K562 (cell line): ENCODE measurements at regions not wholly inside any gene's neighbourhood (a gene's known extent, or its start where the extent isn't known, plus 50 kb on each side); places are given as distances from the start of the nearest gene placed in this dataset.

ENCODE experiments used
- ATAC-seq: fragments of 200-7000 bp; cut with Tn5 transposase; 3 replicates; pipeline ENCODE4 v1.9.1; 2020; ENCODE audit warnings: moderate library complexity
- BruUV-seq: library from RNA; stranded (reverse); fragments of 400-500 nt; replicated peaks from 2 replicates; lab custom pipeline; 2021; lab: Mats Ljungman, UMichigan
- CTCF ChIA-PET: fragments of 300-600 bp; formaldehyde crosslinking; extraction: SDS; loops from one replicate; lab custom pipeline; 2021; ENCODE audit warnings: low intra/inter-chr PET ratio; lab: Yijun Ruan, JAX
- POLR2A ChIA-PET: fragments of 300-600, 350-650 bp; sonication (Branson Sonifier 250); formaldehyde crosslinking; extraction: SDS; loops from one replicate; lab custom pipeline; 2021; ENCODE audit warnings: antibody characterized with exemption, inconsistent platforms; lab: Yijun Ruan, JAX
- DNase-seq, 4 experiments: peaks; one replicate each; pipeline versions ENCODE4 v3.0.0 to v3.0.0-alpha.2; 2011 to 2018; ENCODE audit warnings: low spot score in 3 of 4, mixed read lengths in 3 of 4; ENCODE audit errors: extremely low read depth in 1 of 4
- FAIRE-seq: peaks from 2 replicates; lab custom pipeline; 2011; peaks lifted over from hg19 to GRCh38; lab: Jason Lieb, UNC
- H2AFZ ChIP-seq: 2 replicates; pipeline ENCODE4 v1.6.0; 2011; ENCODE audit warnings: low read depth, low read length, control low read depth, inconsistent platforms
- H3K27ac ChIP-seq: fragments of 200-600 bp; 3 replicates; pipeline ENCODE4 v1.8.0; 2011; ENCODE audit warnings: low read depth, mild to moderate bottlenecking, control low read depth, inconsistent platforms, low read length, moderate library complexity, mixed read lengths; ENCODE audit errors: extremely low read depth
- H3K27me3 ChIP-seq, 2 experiments: fragments of 300-600 bp in 1 of 2; 2 replicates in 1 of 2; 3 replicates in 1 of 2; pipeline versions ENCODE4 v1.6.0 to v1.8.0; 2011; ENCODE audit warnings: inconsistent platforms in 2 of 2, low read length in 2 of 2, mild to moderate bottlenecking in 1 of 2, mixed read lengths in 1 of 2, moderate library complexity in 1 of 2; ENCODE audit not compliant: control insufficient read depth in 2 of 2, insufficient read depth in 2 of 2
- H3K36me3 ChIP-seq: fragments of 300-600 bp; 3 replicates; pipeline ENCODE4 v1.8.0; 2011; ENCODE audit warnings: mild to moderate bottlenecking, low read length, inconsistent platforms; ENCODE audit not compliant: control insufficient read depth, insufficient read depth
- H3K4me1 ChIP-seq, 2 experiments: fragments of 200-600 bp in 1 of 2; replicated peaks in 1 of 2; 2 replicates in 1 of 2; 3 replicates in 1 of 2; pipeline versions ENCODE4 v1.5.1 to v1.8.0; 2011; ENCODE audit warnings: inconsistent platforms in 2 of 2, low read length in 2 of 2, mild to moderate bottlenecking in 1 of 2, mixed read lengths in 1 of 2, moderate library complexity in 1 of 2; ENCODE audit not compliant: control insufficient read depth in 2 of 2, insufficient read depth in 2 of 2
- H3K4me2 ChIP-seq: 2 replicates; pipeline ENCODE4 v1.6.1; 2011; ENCODE audit warnings: low read length, control low read depth, inconsistent platforms, mixed read lengths; ENCODE audit not compliant: insufficient read depth
- H3K4me3 ChIP-seq: fragments of 200-600 bp; sonication (generic), shearing (Covaris generic); 2 replicates; pipeline ENCODE4 v1.5.1; 2016; ENCODE audit warnings: control low read depth, inconsistent platforms
- H3K79me2 ChIP-seq: fragments of 200-600 bp; 3 replicates; pipeline ENCODE4 v1.8.0; 2011; ENCODE audit warnings: low read length, inconsistent platforms; ENCODE audit not compliant: control insufficient read depth, insufficient read depth
- H3K9ac ChIP-seq, 2 experiments: 2 replicates each; pipeline versions ENCODE4 v1.6.0 to v1.6.1; 2011; ENCODE audit warnings: low read depth in 2 of 2, low read length in 2 of 2, control low read depth in 1 of 2, inconsistent platforms in 1 of 2, mild to moderate bottlenecking in 1 of 2, mixed read lengths in 1 of 2; ENCODE audit not compliant: insufficient read depth in 1 of 2
- H3K9me1 ChIP-seq: one replicate; pipeline ENCODE4 v1.6.0; 2011; ENCODE audit warnings: inconsistent platforms, mild to moderate bottlenecking, low read length, moderate library complexity; ENCODE audit not compliant: control insufficient read depth, insufficient read depth
- H3K9me3 ChIP-seq: replicated peaks from 2 replicates; pipeline ENCODE4 v1.5.1; 2011; ENCODE audit warnings: low read depth, low read length, inconsistent platforms; ENCODE audit not compliant: control insufficient read depth, insufficient read depth
- H4K20me1 ChIP-seq: replicated peaks from 2 replicates; pipeline ENCODE4 v1.6.1; 2011; ENCODE audit warnings: low read length, inconsistent platforms, mixed read lengths; ENCODE audit not compliant: control insufficient read depth, insufficient read depth
- BCOR ChIP-seq: fragments of 450-650 bp; IDR thresholded peaks from 2 replicates; pipeline ENCODE4 v1.6.1; 2016
- DACH1 ChIP-seq: fragments of 450-650 bp; IDR thresholded peaks from 2 replicates; pipeline ENCODE4 v1.6.1; 2018; ENCODE audit not compliant: partially characterized antibody
- FOXK1 ChIP-seq: sonication (generic); formaldehyde crosslinking; IDR thresholded peaks from 2 replicates; pipeline ENCODE4 v1.8.0; 2022; ENCODE audit warnings: missing genetic modification reagents, mild to moderate bottlenecking, borderline replicate concordance
- GMEB1 ChIP-seq: fragments of 250-450 bp; sonication (Bioruptor Pico); IDR thresholded peaks from 2 replicates; pipeline ENCODE4 v1.4.0; 2020; ENCODE audit warnings: mild to moderate bottlenecking
- HDAC2 ChIP-seq: fragments of 450-650 bp; IDR thresholded peaks from 2 replicates; pipeline ENCODE4 v1.6.1; 2016; ENCODE audit warnings: mild to moderate bottlenecking
- HMGN3 ChIP-seq: IDR thresholded peaks from 2 replicates; pipeline ENCODE4 v1.6.1; 2011; ENCODE audit warnings: borderline replicate concordance, low read depth, mild to moderate bottlenecking, mixed read lengths, low read length; ENCODE audit not compliant: insufficient read length; ENCODE audit errors: extremely low read depth
- IRF2 ChIP-seq: sonication (generic); formaldehyde crosslinking; IDR thresholded peaks from 2 replicates; pipeline ENCODE4 v1.8.1; 2022; ENCODE audit warnings: mild to moderate bottlenecking, missing genetic modification reagents
- MTF1 ChIP-seq: fragments of 250-450 bp; sonication (Bioruptor Pico); IDR thresholded peaks from 2 replicates; pipeline ENCODE4 v1.9.0; 2021; ENCODE audit warnings: moderate library complexity, mild to moderate bottlenecking, inconsistent platforms, borderline replicate concordance
- NCOA1 ChIP-seq: fragments of 450-650 bp; IDR thresholded peaks from 2 replicates; pipeline ENCODE4 v1.6.1; 2016; ENCODE audit warnings: low read depth
- NR4A1 ChIP-seq, 2 experiments: fragments of 250-450 bp in 1 of 2; fragments of 450-650 bp in 1 of 2; sonication (Bioruptor Pico) in 1 of 2; IDR thresholded peaks; 2 replicates each; pipeline versions ENCODE4 v1.4.0 to v1.6.1; 2016 to 2020; ENCODE audit warnings: mild to moderate bottlenecking in 2 of 2, missing compliant biosample characterization in 1 of 2, missing genetic modification characterization in 1 of 2, moderate library complexity in 1 of 2
- PTRF ChIP-seq: fragments of 450-650 bp; IDR thresholded peaks from 2 replicates; pipeline ENCODE4 v1.6.1; 2016; ENCODE audit warnings: mild to moderate bottlenecking, missing genetic modification characterization, missing compliant biosample characterization
- RBM22 ChIP-seq: fragments of 200-400 bp; formaldehyde crosslinking; IDR thresholded peaks from 2 replicates; pipeline ENCODE4 v1.6.1; 2018; ENCODE audit warnings: low read length, low read depth; ENCODE audit not compliant: poor library complexity, severe bottlenecking
- SREBF1 ChIP-seq: fragments of 150-350 bp; IDR thresholded peaks from 2 replicates; pipeline ENCODE4 v1.6.1; 2014; ENCODE audit warnings: antibody characterized with exemption, low read depth, low read length, borderline replicate concordance
- TAL1 ChIP-seq: fragments of 450-650 bp; IDR thresholded peaks from 2 replicates; pipeline ENCODE4 v1.6.1; 2016; ENCODE audit warnings: mild to moderate bottlenecking
- ZBED1 ChIP-seq: IDR thresholded peaks from 2 replicates; pipeline ENCODE4 v1.6.1; 2014
- ZFP36 ChIP-seq: fragments of 150-350 bp; IDR thresholded peaks from 2 replicates; pipeline ENCODE4 v1.6.1; 2018; ENCODE audit warnings: low read length, low read depth; ENCODE audit not compliant: partially characterized antibody
- ZFP91 ChIP-seq: sonication (generic); formaldehyde crosslinking; IDR thresholded peaks from 2 replicates; pipeline ENCODE4 v1.8.0; 2022; ENCODE audit warnings: mild to moderate bottlenecking, missing genetic modification reagents
- ZNF277 ChIP-seq: fragments of 250-450 bp; sonication (Bioruptor Pico); IDR thresholded peaks from 2 replicates; pipeline ENCODE4 v1.8.0; 2022; ENCODE audit warnings: inconsistent platforms, mild to moderate bottlenecking, moderate library complexity, borderline replicate concordance
- WGBS: fragments of 100-300 bp; shearing (Covaris generic); methylation state at CpG from one replicate; pipeline ENCODE4 v1.1.6; 2016; ENCODE audit warnings: low coverage, mixed read lengths; ENCODE audit not compliant: insufficient coverage; ENCODE audit errors: missing lambda C conversion rate; 5-methylcytosine and 5-hydroxymethylcytosine counted together
- in situ Hi-C: fragments of 300-500 bp; cut with MboI; formaldehyde crosslinking; loops from 4 replicates; pipeline ENCODE4 v1.15.0; 2018; ENCODE audit warnings: inconsistent platforms, mixed read lengths
- intact Hi-C: fragments of 100-400 bp; cut with micrococcal nuclease; formaldehyde crosslinking; loops from 2 replicates; pipeline ENCODE4 v1.14.2; 2022

- H3K9ac ChIP-seq: no peak overlapping the region
- H4K20me1 ChIP-seq: no peaks in the 10 kb centered on the region
- no peak overlapping the region for H3K4me2 ChIP-seq
- no peak for ATAC-seq
- in situ Hi-C loops: no loop called here
- intact Hi-C loops: no loop called here
- ChIA-PET POLR2A (interaction anchor here (0.6 kb wide), 1 partner anchor 39 kb away, joined by 3 read pairs; no protein-coding TSS in a partner anchor), CTCF (no interaction called here)
- DNase-seq: no peak
- H3K4me3 ChIP-seq: no peak overlapping the region
- H3K27me3 ChIP-seq: no peaks in the 10 kb centered on the region
- 9% methylated on average over 3 of the region's 3 CpGs for WGBS
- H3K36me3 ChIP-seq: no peaks in the 10 kb centered on the region
- no peaks in the 10 kb centered on the region for H3K9me1 ChIP-seq
- no peaks in the 10 kb centered on the region for H3K79me2 ChIP-seq
- no peaks in the 10 kb centered on the region for H3K4me1 ChIP-seq
- FAIRE-seq: no peak
- no TSS peak for BruUV-seq
- no peaks in the 10 kb centered on the region for H3K9me3 ChIP-seq
- H2AFZ ChIP-seq: 0 out of 2 replicates have a peak overlapping the region, but pooled peaks have one; percentile 18
- no peak overlapping the region for H3K27ac ChIP-seq
- TF ChIP-seq HMGN3 (no peak), IRF2 (no peak), NR4A1 (CRISPR knock-in tag; IDR thresholded peaks at IDR 0.05) (no peak), NR4A1 (tag; IDR thresholded peaks at IDR 0.05) (no peak), ZBED1 (no peak), NCOA1 (no peak), MTF1 (no peak), DACH1 (no peak), BCOR (no peak), FOXK1 (CRISPR knock-in tag) (no peak), ZFP91 (CRISPR knock-in tag) (no peak), HDAC2 (no peak), TAL1 (no peak), RBM22 (no peak), PTRF (tag) (no peak), ZFP36 (no peak), ZNF277 (CRISPR knock-in tag) (no peak), GMEB1 (CRISPR knock-in tag) (no peak), SREBF1 (no peak)
Observed at GRCh38 chr12:70033310-70033709, 208.3 kb downstream of the MYRFL start.
